NCI-H2227 (cell line): ENCODE measurements at regions not wholly inside any gene's neighbourhood (a gene's known extent, or its start where the extent isn't known, plus 50 kb on each side); places are given as distances from the start of the nearest gene placed in this dataset.
"Not testable (repeated sequence)": the region's sequence is repeated elsewhere in the genome, so short reads cannot be mapped to it uniquely, and the experiment has no call there.

ENCODE experiments used
- DNase-seq: peaks from one replicate; lab custom pipeline; 2025; ENCODE audit not compliant: unreplicated experiment; lab: John Stamatoyannopoulos, UW

DNA sequence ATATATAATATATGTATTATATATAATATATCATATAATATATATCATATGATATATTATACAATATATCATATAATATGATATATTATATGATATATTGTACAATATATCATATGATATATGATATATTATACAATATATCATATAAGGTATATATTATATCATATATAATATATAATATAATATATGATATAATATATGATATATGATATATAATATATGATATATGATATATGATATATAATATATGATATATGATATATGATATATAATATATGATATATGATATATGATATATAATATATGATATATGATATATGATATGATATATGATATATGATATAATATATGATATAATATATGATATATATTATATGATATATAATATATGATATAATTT is 617.3 kb downstream of the TRIB2 start:
- not testable (repeated sequence) for DNase-seq

DNA sequence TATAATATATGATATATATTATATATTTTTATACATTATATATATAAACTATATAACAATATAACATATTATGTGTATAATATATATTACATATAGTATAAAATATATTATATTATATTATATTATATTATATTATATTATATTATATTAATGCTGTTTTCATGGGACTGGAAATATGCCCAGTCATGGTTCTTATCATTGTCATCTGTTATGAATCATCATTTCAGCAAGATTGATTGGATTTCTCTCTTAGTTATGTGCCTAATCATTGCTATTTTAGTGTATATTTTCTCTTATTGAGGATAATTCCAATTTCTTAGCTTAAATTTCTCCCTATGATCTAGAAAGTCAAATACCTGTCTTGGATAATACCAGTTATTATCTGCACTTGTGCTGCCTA is 617.8 kb downstream of the TRIB2 start:
- peak; percentile 52 for DNase-seq

DNA sequence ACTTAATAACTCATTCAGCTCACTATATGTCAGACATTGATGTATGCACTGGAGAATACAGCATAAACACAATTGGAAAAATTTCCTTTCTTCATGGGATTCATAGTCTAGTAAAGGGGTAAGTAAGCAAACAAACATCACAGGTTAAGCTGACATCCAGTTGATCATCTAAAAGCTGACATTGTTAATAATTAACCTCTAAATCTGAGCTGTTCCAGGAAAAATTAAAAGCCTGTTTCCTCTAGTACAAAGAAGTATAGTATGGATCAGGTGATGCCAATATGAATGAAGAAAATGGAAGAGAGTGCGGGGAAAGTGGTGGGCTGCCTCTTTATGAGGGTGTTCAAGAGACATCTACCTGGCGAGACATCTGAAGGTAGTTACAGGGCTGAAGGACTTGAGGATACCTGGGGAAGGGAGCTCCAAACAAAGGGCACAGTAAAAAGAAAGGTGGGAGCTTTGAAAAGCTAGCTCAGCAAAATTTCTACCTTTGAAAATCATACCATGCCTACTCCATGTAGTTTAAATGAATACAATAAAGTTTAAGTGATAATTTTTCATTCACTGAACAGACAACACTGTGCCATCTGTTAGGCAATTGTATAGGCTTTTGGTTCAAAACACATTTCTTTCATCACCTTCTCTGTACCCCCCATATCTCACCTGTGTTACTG is 619.3 kb downstream of the TRIB2 start:
- DNase-seq, result no peak

DNA sequence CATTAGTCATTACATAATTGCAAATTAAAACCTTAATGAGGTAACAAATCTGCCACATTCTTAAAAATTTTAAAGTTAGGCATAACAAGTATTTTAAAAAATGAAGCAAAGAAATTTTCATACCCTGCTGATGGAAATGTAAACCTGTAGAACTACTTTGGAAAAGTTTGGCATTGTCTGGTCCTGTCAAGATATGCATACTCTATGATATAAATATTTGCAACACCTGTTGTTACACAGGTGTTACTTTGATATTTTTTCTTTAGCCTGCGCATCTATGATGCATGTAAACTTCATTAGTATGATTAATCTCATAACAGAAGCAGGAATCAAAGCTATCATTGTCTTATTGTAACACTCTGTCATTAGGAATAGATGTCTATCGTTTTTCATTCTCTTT is 634.3 kb downstream of the TRIB2 start:
- DNase-seq, result no peak

DNA sequence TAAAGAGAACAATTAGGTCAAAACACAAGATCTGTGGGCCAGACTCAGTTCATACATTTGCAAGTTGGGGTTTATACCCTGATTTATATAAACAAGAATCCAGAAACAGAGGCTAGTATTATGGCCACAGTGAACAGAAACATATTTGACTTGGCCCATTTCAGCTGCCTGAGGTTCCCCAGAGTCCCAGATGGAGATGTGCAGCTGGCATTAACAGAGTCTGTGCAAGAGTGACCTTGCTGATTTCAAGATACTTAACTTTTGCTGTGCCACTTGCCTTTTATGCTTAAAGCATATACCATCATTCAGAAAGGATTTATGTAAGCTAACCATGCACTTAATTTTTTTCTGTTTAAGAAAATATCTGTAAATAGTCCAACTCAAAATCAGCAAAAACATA is 636.3 kb downstream of the TRIB2 start:
- DNase-seq, result no peak

DNA sequence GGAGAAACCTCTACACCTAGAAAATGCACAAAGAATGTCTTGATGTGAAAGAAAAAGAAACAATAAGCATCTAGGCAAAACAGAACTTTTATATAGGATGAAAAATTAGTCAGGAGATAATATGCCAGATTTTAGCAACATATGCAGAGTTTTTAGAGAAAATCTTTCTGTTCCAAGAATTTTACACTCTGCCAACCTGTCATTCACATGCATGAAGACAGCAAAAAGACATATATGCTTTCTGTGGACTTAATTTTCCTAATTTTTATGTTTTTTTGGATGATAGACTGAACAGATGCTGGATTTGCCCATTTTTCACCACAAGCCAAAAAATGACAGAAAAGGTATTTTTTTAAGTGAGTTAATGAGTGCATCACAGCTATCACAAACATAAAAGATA is 637.3 kb downstream of the TRIB2 start:
- no peak for DNase-seq

DNA sequence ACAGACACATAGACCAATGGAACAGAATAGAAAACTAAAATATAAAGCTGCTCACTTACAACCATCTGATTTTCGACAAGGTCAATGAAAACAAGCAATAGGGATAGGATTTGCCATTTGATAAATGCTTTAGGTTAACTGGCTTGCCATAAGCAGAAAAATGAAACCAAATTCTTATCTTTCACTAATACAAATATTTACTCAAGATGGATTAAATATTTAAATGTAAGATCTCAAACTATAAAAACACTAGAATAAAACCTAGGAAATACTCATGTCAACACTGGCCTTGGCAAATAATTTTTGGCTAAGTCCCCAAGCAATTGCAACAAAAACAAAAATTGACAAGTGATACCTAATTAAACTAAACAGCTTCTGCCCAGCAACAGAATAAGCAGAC is 665.2 kb downstream of the TRIB2 start:
- not testable (repeated sequence) for DNase-seq

DNA sequence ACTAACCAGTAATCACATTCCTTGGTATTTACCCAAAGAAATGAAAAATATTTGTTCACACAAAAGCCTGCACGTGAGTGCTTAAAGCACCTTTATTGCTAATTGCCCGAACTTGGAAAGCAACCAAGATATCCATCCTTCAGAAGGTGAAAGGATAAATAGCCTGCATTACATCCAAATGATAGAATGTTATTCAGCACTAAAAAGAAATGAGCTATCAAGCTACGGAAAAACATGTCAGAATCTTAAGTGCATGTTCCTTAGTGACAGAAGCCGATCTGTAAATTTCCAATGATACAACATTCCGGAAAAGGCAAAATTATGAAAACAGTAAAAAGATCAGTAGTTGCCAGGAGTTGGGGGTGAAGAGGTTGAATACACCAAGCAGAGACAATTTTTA is 672.4 kb downstream of the TRIB2 start:
- peak; percentile 1 for DNase-seq

DNA sequence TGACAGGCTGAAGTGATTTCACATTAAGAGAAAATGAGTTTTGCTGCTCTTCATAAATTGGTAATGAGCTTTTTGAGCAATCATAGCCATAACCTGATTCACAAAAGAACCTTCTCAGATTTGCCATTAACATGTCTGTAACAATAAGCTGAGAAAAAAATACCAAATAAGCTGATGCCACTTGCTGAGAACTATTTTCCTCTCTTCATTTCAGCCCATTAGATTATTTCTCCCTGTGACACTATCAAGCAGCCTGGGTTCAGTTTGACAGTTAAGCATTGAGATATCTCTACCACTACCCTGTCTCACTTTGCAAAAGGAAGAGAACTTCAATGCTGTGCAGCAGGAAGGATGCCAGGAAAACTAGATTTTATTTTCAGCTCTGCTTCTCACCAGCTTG is 673.9 kb downstream of the TRIB2 start:
- no peak for DNase-seq

DNA sequence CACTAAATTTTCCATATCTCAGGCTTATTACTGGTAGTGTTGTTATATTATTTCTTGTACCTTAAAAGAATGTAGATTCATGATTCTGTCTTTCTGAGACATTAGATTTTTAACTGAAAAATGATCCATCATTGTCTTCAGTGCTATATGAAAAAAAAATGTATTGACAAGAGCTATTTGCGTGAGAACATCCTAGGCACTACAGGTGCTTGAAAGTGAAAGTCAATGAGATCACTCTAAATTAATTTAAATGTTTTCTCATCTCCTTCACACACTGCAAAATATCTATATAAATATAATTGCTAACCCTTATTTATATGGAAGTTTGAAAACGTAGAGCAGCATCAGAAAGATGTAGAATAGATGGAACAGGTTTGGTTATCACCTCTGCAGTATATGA is 684.6 kb downstream of the TRIB2 start:
- no peak for DNase-seq

DNA sequence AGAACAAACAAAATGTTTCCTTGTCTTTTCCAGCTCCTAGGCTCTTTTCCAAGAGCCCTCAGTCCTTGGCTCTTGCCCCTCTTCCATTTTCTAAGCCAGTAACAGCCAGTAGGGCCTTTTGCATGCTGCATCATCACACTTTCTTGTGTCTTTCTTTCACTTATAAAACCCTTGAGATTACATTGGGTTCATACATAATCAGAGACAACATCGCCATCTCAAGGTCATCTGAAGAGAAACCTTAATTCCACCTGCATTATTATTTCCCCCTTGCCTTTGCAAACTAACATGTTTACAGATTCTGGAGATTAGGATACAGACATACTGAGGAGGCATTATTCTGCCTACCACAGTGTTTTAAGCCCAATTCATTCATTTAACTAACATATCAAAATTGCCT is 697.3 kb downstream of the TRIB2 start:
- DNase-seq, result no peak

DNA sequence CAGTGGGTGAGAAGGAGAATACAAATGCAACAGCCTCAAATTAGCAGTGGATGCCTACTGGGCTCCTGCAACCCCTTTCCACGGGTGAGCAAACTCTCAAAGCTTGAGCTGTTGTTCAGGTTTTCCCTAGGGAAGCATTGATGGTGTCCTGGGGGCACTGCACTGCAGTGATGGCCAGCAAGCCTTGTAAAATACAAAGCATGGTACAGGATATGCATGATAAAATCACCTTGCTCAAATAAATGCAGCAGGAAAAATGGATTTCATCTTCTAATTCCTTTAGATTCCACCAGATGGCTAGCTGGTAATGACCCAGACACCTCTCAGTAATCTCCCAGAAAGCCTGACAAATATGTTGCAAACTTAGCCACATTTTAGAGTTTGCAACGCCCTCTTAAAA is 698.2 kb downstream of the TRIB2 start:
- no peak for DNase-seq

DNA sequence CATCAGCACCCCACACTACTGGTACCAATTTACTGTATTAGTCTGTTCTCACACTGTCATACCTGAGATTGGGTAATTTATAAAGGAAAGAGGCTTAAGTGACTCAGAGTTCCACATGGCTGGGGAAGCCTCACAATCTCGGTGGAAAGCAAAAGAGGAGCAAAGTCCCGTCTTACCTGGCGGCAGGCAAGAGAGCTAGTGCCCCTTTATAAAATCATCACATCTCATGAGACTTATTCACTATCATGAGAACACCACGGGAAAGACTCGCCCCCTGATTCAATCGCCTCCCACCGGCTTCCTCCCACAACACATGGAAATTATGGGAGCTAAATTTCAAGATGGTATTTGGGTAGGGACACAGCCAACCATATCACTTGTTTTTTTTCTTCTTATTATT is 717.2 kb downstream of the TRIB2 start:
- no peak for DNase-seq

DNA sequence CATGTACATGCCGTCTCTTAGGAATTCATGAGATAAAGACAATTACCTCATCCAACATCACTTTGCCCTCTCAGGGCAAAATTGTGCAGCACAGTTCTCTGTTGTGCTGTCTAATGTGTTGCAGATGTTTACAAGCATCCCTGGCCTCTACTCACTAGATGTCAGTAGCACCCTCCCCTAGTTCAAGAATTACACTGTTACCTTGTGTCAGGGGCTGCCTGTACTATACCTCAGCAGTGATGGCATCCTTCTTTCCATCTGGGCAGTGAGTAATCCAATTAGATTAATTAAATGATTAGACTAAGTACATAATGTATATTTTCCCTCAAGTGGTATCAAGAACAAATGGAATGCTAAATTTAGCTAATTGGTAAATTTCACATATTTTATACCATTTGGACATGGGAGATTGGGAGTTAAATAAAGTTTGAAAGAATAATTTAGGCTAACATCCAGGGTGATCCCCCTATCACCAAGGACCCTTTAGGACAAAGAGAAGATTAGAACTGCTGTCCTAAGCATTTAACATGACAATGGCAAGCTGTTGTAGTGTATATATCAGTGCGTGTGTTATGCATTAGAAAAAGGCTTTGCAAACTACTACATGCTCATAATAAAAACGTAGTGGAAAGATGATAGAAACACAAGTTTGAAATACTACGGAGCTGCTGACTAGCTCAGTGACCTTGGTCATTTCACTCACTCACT is 727.0 kb downstream of the TRIB2 start:
- not testable (repeated sequence) for DNase-seq

DNA sequence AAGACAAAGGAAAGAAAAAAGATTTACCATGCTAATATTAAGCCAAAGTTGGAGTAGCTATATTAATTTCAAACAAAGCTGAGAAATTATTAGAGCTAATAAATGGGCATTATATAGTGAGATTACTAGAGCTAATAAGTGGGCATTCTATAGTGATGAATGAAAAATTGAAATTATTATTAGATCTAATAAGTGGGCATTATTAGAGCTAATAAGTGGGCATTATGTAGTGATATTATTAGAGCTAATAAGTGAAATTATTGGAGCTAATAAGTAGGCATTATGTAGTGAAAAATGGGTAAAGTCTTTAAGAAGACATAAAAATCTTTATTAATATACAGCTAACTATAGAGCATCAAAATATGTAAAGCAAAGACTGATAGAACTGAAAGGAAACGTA is 745.7 kb downstream of the TRIB2 start:
- no peak for DNase-seq

DNA sequence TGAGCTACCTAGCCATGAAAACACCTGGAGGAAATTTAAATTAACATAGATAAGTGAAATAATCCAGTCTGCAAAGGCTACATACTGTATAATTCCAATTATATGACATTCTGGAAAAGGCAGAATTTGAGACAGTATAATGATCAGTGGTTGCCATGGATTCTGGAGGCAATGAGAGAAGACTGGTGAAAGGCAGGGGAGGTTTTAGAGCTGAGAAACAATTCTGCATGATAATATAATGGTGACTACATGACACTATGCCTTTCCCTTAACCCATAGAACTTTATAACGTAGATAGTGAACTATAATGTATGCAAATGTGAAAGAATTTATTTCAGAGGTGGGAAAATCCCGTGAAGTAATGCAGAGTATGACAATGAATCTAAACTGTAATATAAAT is 749.3 kb downstream of the TRIB2 start:
- DNase-seq, result no peak

DNA sequence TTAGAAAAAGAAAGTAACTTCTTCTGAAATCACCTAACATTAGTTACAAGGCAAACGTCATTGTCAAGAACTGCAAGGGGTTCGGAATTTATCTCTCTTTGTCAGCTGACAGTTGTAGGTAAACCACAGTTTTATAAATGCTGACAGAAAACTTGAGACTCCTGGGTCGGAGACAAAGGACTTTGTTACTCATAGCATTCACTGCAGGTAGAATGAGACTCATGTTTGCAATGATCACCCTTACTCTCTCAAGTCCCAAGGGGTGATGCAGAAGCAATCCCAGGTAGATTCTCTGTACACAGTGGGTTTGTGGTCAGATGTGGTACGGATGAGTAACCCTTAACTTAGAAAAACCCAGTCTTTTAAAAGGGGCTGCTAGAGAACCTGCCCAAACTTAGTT is 757.8 kb downstream of the TRIB2 start:
- no peak for DNase-seq

DNA sequence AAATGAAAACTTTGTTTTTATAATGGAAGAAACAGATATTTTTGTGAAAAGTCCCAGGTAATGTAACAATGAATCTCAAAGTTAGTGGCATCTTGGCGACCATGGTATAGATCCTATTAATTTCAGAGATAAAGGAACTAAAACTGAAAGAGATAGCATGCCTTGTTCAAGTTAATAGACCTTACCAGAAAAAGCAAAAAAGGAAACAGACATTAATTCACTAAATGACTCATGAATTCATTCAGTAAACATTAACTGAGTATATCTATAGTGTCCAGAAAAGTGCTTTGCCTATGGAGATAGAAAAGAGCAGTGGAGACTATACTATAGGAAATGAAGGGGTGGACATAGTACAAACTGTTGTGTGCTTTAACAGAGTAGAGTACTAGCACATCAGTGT is 763.3 kb downstream of the TRIB2 start:
- DNase-seq, result no peak

DNA sequence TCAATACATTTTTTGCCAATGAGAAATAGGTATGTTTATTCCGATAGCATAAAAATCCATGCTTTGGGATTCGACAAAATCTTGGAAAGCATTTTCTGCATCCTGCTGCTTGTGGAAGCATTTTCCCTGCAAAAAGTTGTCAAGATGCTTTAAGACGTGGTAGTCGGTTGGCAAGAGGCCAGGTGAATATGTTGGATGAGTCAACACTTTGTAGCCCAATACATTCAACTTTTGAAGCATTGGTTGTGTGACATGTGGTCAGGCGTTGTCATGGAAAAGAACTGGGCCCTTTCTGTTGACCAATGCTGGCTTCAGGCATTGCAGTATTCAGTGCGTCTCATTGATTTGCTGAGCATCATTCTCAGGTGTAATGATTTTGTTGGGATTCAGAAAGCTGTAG is 764.5 kb downstream of the TRIB2 start:
- no peak for DNase-seq

DNA sequence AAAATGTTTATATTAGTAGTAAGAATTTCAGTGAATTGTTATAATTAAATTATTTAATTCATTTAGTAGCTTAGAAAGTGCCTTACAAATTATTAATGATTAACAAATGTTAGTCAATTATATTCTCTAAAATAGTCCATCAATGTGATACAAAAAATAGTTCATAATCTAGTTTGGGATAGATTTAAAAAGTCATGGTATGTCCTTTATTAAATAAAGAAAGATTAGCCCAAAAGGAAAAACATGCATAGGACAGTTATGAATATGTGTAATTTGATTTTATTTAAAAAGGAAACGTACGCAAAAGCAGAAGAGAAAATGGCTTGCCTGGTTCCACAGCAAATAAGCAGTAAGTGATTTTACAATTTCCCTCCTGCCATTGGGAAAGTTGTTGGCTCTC is 768.5 kb downstream of the TRIB2 start:
- DNase-seq, result no peak

DNA sequence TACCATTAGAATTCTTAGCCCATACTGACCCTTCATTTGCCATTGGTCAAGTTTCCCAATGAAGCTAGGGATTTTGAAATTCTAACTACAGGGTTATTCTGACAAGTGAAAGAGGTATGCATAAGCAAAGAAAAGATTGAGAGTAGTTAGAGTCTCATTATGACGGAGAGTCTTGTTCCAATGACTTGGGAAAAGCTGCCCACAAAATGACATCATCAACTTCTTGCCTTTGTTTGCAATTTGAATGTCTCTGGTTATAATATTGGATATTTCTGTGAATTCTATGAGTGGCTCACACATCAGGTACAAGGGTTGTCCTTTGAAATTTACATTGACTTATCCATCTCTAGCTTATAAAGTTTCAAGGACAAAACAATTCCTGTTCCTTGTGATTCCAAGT is 772.2 kb downstream of the TRIB2 start:
- DNase-seq, result no peak

DNA sequence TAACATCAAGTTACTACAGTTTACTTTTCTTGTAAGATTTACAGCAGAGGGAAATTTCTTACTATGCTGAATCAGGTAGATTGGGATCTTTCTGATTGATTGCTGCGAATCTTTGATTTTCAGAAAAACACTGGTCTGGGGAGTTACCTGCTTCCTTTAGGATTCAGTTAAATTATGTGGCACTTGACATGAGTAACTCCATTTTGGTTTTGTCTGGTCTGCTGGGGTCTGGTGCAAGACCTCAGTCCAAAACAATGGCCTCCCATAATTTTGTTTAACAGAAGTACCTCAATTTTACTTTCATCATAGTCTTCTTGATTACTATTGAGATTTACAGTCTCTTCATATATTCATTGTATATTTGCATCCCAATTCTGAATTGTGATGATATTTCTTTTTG is 775.5 kb downstream of the TRIB2 start:
- DNase-seq, result no peak

DNA sequence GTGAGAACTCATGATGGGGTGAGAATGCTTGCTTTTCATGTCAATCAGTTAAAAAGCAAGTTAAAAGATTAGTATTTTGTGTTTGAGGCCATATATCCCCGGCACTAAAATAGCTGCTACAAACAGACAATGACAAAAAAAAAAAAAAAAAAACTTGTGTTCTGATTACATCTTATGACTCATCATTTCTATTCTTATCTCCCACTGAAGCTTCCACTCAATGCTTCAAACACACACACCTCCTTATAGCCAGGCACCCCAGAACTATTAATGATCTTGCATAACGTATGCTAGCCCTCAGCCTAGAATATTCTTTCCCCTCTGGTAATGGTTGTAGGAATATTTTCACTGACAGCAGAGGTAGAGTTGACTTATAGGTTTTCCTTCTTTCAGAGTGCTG is 778.3 kb downstream of the TRIB2 start:
- no peak for DNase-seq
